Tibial nerve (tissue), 4 donors: ENCODE measurements at regions not wholly inside any gene's neighbourhood (a gene's known extent, or its start where the extent isn't known, plus 50 kb on each side); places are given as distances from the start of the nearest gene placed in this dataset.

ENCODE experiments used
- CTCF ChIP-seq, 5 experiments: fragments of 200-600 bp in 3 of 5; fragments of 450-650 bp in 2 of 5; sonication (generic) in 3 of 5; IDR thresholded peaks; one replicate each; pipeline ENCODE4 v1.5.1; 2016 to 2019; ENCODE audit warnings: antibody characterized with exemption in 5 of 5, mild to moderate bottlenecking in 3 of 5, moderate library complexity in 2 of 5
- EP300 ChIP-seq, 2 donors: sonication (generic); formaldehyde crosslinking; IDR thresholded peaks; one replicate each; pipeline ENCODE4 v1.6.1; 2017; ENCODE audit warnings: antibody characterized with exemption in 2 of 2, mild to moderate bottlenecking in 1 of 2
- POLR2A ChIP-seq, 2 donors: fragments of 450-650 bp; IDR thresholded peaks; one replicate each; pipeline ENCODE4 v1.6.1; 2017; ENCODE audit warnings: antibody characterized with exemption in 2 of 2, mild to moderate bottlenecking in 2 of 2, moderate library complexity in 2 of 2

- TF ChIP-seq CTCF (IDR thresholded peaks at IDR 0.05), result no peak
- no peak for TF ChIP-seq POLR2A (IDR thresholded peaks at IDR 0.05)
- no peak for TF ChIP-seq EP300 (IDR thresholded peaks at IDR 0.05)
Measured at GRCh38 chr5:57566914-57567313, 84.3 kb upstream of the ACTBL2 start.
